ENCODE measurements at regions not wholly inside any gene's neighbourhood (a gene's known extent, or its start where the extent isn't known, plus 50 kb on each side); places are given as distances from the start of the nearest gene placed in this dataset.

GRCh38 chr7:145478541-145478940 lies 638.1 kb upstream of the CNTNAP2 start:
- TF ChIP-seq CTCF (IDR thresholded peaks at IDR 0.05; ENCODE audit: unreplicated experiment), result no peak
- no peaks in the 10 kb centered on the region for H3K4me1 Mint-ChIP-seq (ENCODE audit: unreplicated experiment)
- H3K27ac Mint-ChIP-seq (ENCODE audit: unreplicated experiment), result no peak overlapping the region

GRCh38 chr7:145474009-145474686 lies 638.3 kb upstream of the TPK1 start:
- Mint-ChIP-seq H3K36me3 (ENCODE audit: low read depth, unreplicated experiment) (peaks cover 3% of the 10 kb centered on the region), H3K27ac (ENCODE audit: unreplicated experiment) (no peak overlapping the region), H3K9me3 (ENCODE audit: unreplicated experiment) (peaks cover 10% of the 10 kb centered on the region), H3K27me3 (ENCODE audit: unreplicated experiment) (peaks cover 1% of the 10 kb centered on the region), H3K4me3 (ENCODE audit: unreplicated experiment) (no peak overlapping the region), H3K4me1 (ENCODE audit: unreplicated experiment) (no peaks in the 10 kb centered on the region)
- no peak for TF ChIP-seq CTCF (IDR thresholded peaks at IDR 0.05; ENCODE audit: unreplicated experiment)
- DNase-seq (ENCODE audit: low spot score), result no peak

More at GRCh38 chr7:145478541-145478940, 638.1 kb upstream of the CNTNAP2 start:
- peaks cover 1% of the 10 kb centered on the region for H3K27me3 Mint-ChIP-seq (ENCODE audit: unreplicated experiment)
- H3K9me3 Mint-ChIP-seq (ENCODE audit: unreplicated experiment), result peaks cover 10% of the 10 kb centered on the region
- no peak overlapping the region for H3K4me3 Mint-ChIP-seq (ENCODE audit: unreplicated experiment)
- DNase-seq (ENCODE audit: low spot score), result no peak
- peaks cover 3% of the 10 kb centered on the region for H3K36me3 Mint-ChIP-seq (ENCODE audit: low read depth, unreplicated experiment)

- H3K4me1 Mint-ChIP-seq (ENCODE audit: unreplicated experiment), result no peaks in the 10 kb centered on the region
- peaks cover 6% of the 10 kb centered on the region for H3K9me3 Mint-ChIP-seq (ENCODE audit: unreplicated experiment)
These were observed 636.0 kb upstream of the TPK1 start for GRCh38 chr7:145471883-145472282.

GRCh38 chr7:145464287-145464686 lies 628.4 kb upstream of the TPK1 start:
- no peaks in the 10 kb centered on the region for H3K4me1 Mint-ChIP-seq (ENCODE audit: unreplicated experiment)
- peaks cover 10% of the 10 kb centered on the region for H3K9me3 Mint-ChIP-seq (ENCODE audit: unreplicated experiment)
- H3K27ac Mint-ChIP-seq (ENCODE audit: unreplicated experiment), result no peak overlapping the region
- no peak for DNase-seq (ENCODE audit: low spot score)
- H3K4me3 Mint-ChIP-seq (ENCODE audit: unreplicated experiment), result no peak overlapping the region
- H3K27me3 Mint-ChIP-seq (ENCODE audit: unreplicated experiment), result no peaks in the 10 kb centered on the region
- TF ChIP-seq CTCF (IDR thresholded peaks at IDR 0.05; ENCODE audit: unreplicated experiment), result no peak
- H3K36me3 Mint-ChIP-seq (ENCODE audit: low read depth, unreplicated experiment), result no peaks in the 10 kb centered on the region

More at GRCh38 chr7:145471883-145472282, 636.0 kb upstream of the TPK1 start:
- Mint-ChIP-seq H3K4me3 (ENCODE audit: unreplicated experiment) (no peak overlapping the region), H3K27ac (ENCODE audit: unreplicated experiment) (no peak overlapping the region), H3K36me3 (ENCODE audit: low read depth, unreplicated experiment) (no peaks in the 10 kb centered on the region), H3K27me3 (ENCODE audit: unreplicated experiment) (peaks cover 1% of the 10 kb centered on the region)
- no peak for DNase-seq (ENCODE audit: low spot score)
- no peak for TF ChIP-seq CTCF (IDR thresholded peaks at IDR 0.05; ENCODE audit: unreplicated experiment)

- H3K27me3 Mint-ChIP-seq (ENCODE audit: unreplicated experiment), result no peaks in the 10 kb centered on the region
- H3K4me3 Mint-ChIP-seq (ENCODE audit: unreplicated experiment), result no peak overlapping the region
- H3K9me3 Mint-ChIP-seq (ENCODE audit: unreplicated experiment), result peaks cover 10% of the 10 kb centered on the region
- no peak overlapping the region for H3K27ac Mint-ChIP-seq (ENCODE audit: unreplicated experiment)
- no peak for TF ChIP-seq CTCF (IDR thresholded peaks at IDR 0.05; ENCODE audit: unreplicated experiment)
- DNase-seq (ENCODE audit: low spot score), result no peak
- H3K36me3 Mint-ChIP-seq (ENCODE audit: low read depth, unreplicated experiment), result no peaks in the 10 kb centered on the region
- no peaks in the 10 kb centered on the region for H3K4me1 Mint-ChIP-seq (ENCODE audit: unreplicated experiment)
These were observed 626.6 kb upstream of the TPK1 start for GRCh38 chr7:145462463-145462862.
